Posterior vena cava (tissue), 2 donors: ENCODE measurements at regions not wholly inside any gene's neighbourhood (a gene's known extent, or its start where the extent isn't known, plus 50 kb on each side); places are given as distances from the start of the nearest gene placed in this dataset.
"Not testable (repeated sequence)": the region's sequence is repeated elsewhere in the genome, so short reads cannot be mapped to it uniquely, and the experiment has no call there.

Source experiments
- DNase-seq: peaks from one replicate; pipeline ENCODE4 v3.0.0-alpha.2; 2020; ENCODE audit warnings: low spot score
- intact Hi-C, 2 donors: fragments of 100-400 bp; cut with DNase I; formaldehyde crosslinking; loops; one replicate each; pipeline versions ENCODE4 v1.14.1 to v1.14.2; 2022 to 2023
- donor health status: DM: yes; HTN: yes; CAD: no.
- donor health status: DM: yes; HTN: yes; CAD: no.

- intact Hi-C loops, result no loop called here
These were observed 370.3 kb upstream of the SLC7A11 start for GRCh38 chr4:138612428-138612827.

GRCh38 chr4:138611721-138612120 lies 369.6 kb upstream of the SLC7A11 start:
- intact Hi-C loops, result no loop called here

More at GRCh38 chr4:138612428-138612827, 370.3 kb upstream of the SLC7A11 start:
- DNase-seq, result no peak

GRCh38 chr4:138611017-138611416 lies 368.9 kb upstream of the SLC7A11 start:
- intact Hi-C loops, result no loop called here
- no peak for DNase-seq

More at GRCh38 chr4:138611721-138612120, 369.6 kb upstream of the SLC7A11 start:
- no peak for DNase-seq

- intact Hi-C loops, result no loop called here
- DNase-seq, result no peak
These were observed 367.8 kb upstream of the SLC7A11 start for GRCh38 chr4:138609943-138610350.

- intact Hi-C loops, result no loop called here
These were observed 362.4 kb upstream of the SLC7A11 start for GRCh38 chr4:138604556-138604955.

GRCh38 chr4:138602664-138603063 lies 360.5 kb upstream of the SLC7A11 start:
- DNase-seq, result no peak
- intact Hi-C loops, result no loop called here

More at GRCh38 chr4:138604556-138604955, 362.4 kb upstream of the SLC7A11 start:
- no peak for DNase-seq

- intact Hi-C loops, result no loop called here
- no peak for DNase-seq
These were observed 357.8 kb upstream of the SLC7A11 start for GRCh38 chr4:138599965-138600364.

GRCh38 chr4:138598226-138598625 lies 356.1 kb upstream of the SLC7A11 start:
- intact Hi-C loops, result no loop called here
- no peak for DNase-seq

- no peak for DNase-seq
- intact Hi-C loops, result no loop called here
These were observed 354.7 kb upstream of the SLC7A11 start for GRCh38 chr4:138596896-138597295.

GRCh38 chr4:138595731-138596460 lies 353.7 kb upstream of the SLC7A11 start:
- DNase-seq, result no peak
- intact Hi-C loops, result no loop called here

- DNase-seq, result no peak
- intact Hi-C loops, result no loop called here
These were observed 353.0 kb upstream of the SLC7A11 start for GRCh38 chr4:138595171-138595570.

- intact Hi-C loops, result no loop called here
- no peak for DNase-seq
These were observed 350.6 kb upstream of the SLC7A11 start for GRCh38 chr4:138592796-138593195.

GRCh38 chr4:138591808-138592207 lies 349.7 kb upstream of the SLC7A11 start:
- intact Hi-C loops, result no loop called here
- DNase-seq, result no peak

- no peak for DNase-seq
- intact Hi-C loops, result no loop called here
These were observed 346.4 kb upstream of the SLC7A11 start for GRCh38 chr4:138588501-138588900.

GRCh38 chr4:138579146-138579545 lies 337.0 kb upstream of the SLC7A11 start:
- no peak for DNase-seq
- intact Hi-C loops, result no loop called here

GRCh38 chr4:138577826-138578225 lies 335.7 kb upstream of the SLC7A11 start:
- intact Hi-C loops, result not testable (repeated sequence)

GRCh38 chr4:138577145-138577544 lies 335.0 kb upstream of the SLC7A11 start:
- intact Hi-C loops, result no loop called here
- DNase-seq, result no peak

More at GRCh38 chr4:138577826-138578225, 335.7 kb upstream of the SLC7A11 start:
- DNase-seq, result not testable (repeated sequence)

- DNase-seq, result no peak
- intact Hi-C loops, result no loop called here
These were observed 334.5 kb upstream of the SLC7A11 start for GRCh38 chr4:138576684-138577083.

GRCh38 chr4:138573246-138573645 lies 331.1 kb upstream of the SLC7A11 start:
- DNase-seq, result no peak
- intact Hi-C loops, result no loop called here

- DNase-seq, result no peak
- intact Hi-C loops, result no loop called here
These were observed 329.9 kb upstream of the SLC7A11 start for GRCh38 chr4:138572007-138572406.

- no peak for DNase-seq
- intact Hi-C loops, result no loop called here
These were observed 325.5 kb upstream of the SLC7A11 start for GRCh38 chr4:138567696-138568095.
